Testis (tissue), 2 donors: ENCODE measurements at regions not wholly inside any gene's neighbourhood (a gene's known extent, or its start where the extent isn't known, plus 50 kb on each side); places are given as distances from the start of the nearest gene placed in this dataset.

Source experiments
- CTCF ChIP-seq, 3 experiments: fragments of 450-650 bp in 2 of 3; fragments of 200-600 bp in 1 of 3; sonication (generic) in 1 of 3; IDR thresholded peaks; one replicate each; pipeline ENCODE4 v1.5.1; 2016 to 2019; ENCODE audit warnings: antibody characterized with exemption in 3 of 3, mild to moderate bottlenecking in 2 of 3, moderate library complexity in 1 of 3
- POLR2A ChIP-seq: fragments of 450-650 bp; IDR thresholded peaks from one replicate; pipeline ENCODE4 v1.6.1; 2017; ENCODE audit warnings: antibody characterized with exemption, mild to moderate bottlenecking, moderate library complexity

GRCh38 chr1:91575909-91576519 lies 75.4 kb downstream of the CDC7 start:
- TF ChIP-seq CTCF (IDR thresholded peaks at IDR 0.05) (no peak), POLR2A (no peak)
